ENCODE measurements at regions not wholly inside any gene's neighbourhood (a gene's known extent, or its start where the extent isn't known, plus 50 kb on each side); places are given as distances from the start of the nearest gene placed in this dataset.

- TF ChIP-seq POU6F1 (CRISPR knock-in tag; IDR thresholded peaks at IDR 0.05; ENCODE audit: borderline replicate concordance, low read depth) (no peak), RARB (CRISPR knock-in tag; IDR thresholded peaks at IDR 0.05) (no peak)
Measured at GRCh38 chr7:118615681-118616080, 391.2 kb downstream of the ANKRD7 start.

All from SK-N-SH treated with all-trans-retinoic acid at 6 μM for 48 hours (cell line).